HG03354 (cell line): ENCODE measurements at regions not wholly inside any gene's neighbourhood (a gene's known extent, or its start where the extent isn't known, plus 50 kb on each side); places are given as distances from the start of the nearest gene placed in this dataset.
"Not testable (repeated sequence)": the region's sequence is repeated elsewhere in the genome, so short reads cannot be mapped to it uniquely, and the experiment has no call there.

Experiments used
- ATAC-seq: cut with Tn5 transposase; IDR thresholded peaks from one replicate; pipeline ENCODE4 v1.9.1; 2021; ENCODE audit warnings: mild to moderate bottlenecking; ENCODE audit not compliant: unreplicated experiment, poor library complexity, severe bottlenecking

GRCh38 chr14:24744641-24745040, 110.7 kb upstream of the GZMB start:
- ATAC-seq, result no peak

DNA sequence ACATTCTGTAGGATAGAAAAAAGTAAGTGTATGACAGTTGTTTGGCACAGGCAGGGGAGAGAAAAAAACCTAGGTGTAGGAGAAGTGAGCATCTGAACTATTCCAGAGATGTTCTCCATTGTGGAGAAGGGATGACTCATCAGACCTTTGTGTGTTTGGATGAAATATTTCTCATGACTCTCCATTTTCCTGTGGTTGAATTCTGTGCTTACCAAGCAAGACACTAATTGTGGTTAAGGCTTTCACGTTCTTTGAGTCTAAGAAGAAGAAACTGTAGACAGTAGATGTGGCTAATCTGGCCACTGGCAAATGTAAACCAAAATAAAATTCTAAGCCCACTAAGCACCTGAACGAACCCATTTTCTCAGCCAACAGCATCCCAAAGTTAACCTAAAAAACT, 107.9 kb upstream of the GZMB start:
- ATAC-seq, result no peak

GRCh38 chr14:24735984-24736630, 102.1 kb upstream of the GZMB start:
- no peak for ATAC-seq

DNA sequence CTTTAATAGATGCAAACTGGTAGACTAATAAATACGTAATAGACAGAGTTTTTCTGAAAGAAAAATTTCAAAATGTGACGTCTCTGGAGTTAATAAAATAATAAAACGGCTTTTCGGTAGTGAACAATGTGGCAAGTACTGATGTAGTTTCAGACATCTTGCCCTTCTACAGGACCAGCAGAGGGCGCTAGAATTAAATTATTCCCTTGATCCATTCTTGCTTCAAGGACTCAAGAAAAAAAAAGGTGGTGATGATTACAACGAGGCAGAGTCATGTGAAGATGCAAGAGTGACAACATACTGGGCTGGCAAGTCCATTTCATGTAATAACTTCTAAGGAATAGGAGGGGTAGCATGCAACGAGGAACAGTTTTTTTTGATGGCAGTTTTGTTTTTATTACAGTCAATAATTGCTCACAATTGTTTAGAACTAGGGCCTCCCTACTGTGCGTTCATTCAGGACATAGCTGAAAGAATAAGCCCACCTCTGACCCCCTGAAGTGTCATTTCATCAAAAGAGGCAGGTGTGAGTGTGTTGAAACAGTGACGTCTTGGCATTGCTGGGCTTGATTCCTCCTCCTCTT, 101.0 kb upstream of the GZMB start:
- ATAC-seq, result peak; percentile 62

DNA sequence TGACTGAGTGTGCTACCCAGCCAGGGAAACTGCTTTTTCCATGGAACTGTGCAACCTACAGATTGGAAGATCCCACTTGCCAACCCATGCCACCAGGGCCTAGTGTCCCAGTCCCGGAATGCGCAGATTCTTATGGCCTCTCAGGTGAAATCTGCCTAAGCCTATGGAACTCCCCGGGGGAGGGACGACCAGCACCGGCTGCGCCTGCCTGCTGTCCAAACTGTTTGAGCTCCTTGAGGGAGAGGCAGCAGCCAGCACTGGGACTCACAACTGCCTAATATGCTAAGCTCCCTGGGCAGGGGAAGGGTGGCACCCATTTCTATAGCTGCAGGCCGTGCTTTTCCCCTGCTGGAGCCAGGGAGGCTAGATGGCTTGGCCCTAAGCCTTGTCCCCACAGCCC, 92.5 kb upstream of the GZMB start:
- ATAC-seq, result no peak

DNA sequence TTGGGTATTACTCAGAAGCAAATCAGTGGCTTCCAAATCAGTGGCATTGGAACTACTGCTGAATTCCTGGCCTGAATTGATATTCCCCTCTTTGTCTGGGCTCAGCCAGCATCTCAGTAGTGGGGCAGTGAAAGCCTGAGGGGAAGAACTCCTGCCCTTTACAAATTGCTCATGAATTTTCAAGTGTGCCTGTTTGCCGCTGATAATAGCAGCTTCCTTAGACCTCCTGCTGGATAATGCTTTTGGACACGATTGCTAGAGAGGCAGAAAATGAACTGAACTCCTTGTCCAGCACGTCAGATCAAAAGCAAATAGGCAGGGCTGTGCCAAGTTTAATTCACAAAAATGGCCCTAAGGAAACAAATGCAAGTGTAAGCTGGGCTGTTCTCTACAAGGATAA, 91.3 kb upstream of the GZMB start:
- no peak for ATAC-seq

DNA sequence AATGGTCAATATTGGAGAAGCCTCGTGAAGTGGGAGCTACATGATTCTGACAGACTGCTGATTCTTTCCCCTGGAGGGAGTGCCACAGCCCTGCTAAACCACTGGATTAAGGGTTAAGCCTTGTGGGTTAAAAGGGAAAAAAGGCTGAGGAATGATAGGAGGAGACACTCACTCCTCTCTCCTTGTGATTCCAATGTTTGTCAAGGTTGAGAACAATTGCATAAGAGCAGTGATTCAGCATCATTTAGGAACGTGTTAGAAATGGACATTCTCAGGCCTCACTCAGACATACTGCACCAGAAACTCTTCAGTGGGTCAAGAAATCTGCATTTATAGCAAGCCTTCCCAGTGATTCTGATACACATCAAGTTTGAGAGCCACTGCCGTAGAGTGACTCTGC, 87.8 kb upstream of the GZMB start:
- ATAC-seq, result no peak

- no peak for ATAC-seq
These were observed 81.2 kb upstream of the GZMB start for GRCh38 chr14:24715239-24715638.

- ATAC-seq, result peak; percentile 64
These were observed 79.4 kb upstream of the GZMB start for GRCh38 chr14:24713404-24713803.

DNA sequence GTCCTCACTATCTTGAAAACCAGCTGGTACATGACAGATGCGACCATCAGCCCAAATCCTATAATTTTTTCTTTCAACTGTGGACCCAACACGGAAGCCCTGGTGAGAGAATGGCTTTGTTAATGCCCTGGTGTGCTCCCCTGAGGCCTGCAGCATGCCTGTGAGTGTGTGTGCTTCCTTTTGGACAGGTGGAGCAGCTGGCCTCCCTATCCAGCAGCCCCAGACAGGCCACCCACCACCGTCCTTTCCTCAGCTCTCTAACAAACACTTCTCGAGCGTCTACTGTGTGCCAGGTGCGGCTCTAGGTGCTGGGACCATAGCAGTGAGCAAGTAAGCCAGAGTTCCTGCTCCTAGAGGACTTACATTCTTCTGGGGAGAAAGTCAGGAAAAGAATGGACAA, 78.9 kb upstream of the GZMB start:
- peak; percentile 32 for ATAC-seq

DNA sequence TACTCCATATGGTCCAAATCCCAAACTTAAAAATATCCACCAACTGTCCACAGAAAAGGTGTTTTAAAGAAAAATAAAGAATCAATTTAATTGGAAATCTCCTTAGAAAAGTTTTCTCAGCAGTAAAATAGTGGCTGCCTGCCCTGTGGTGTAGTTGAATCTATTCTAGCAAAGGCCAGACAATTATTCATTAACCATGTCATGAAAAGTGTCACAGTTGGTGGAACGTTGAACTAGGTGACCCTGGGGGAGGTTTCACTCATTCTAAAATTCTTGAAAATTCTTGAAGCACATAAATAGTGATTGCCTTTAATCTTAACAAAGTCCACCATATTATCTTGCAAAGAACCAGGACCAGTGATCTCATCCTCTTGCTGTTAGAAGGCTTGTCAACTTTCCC, 78.4 kb upstream of the GZMB start:
- peak; percentile 54 for ATAC-seq

GRCh38 chr14:24710403-24711112, 76.6 kb upstream of the GZMB start:
- peak; percentile 53 for ATAC-seq

DNA sequence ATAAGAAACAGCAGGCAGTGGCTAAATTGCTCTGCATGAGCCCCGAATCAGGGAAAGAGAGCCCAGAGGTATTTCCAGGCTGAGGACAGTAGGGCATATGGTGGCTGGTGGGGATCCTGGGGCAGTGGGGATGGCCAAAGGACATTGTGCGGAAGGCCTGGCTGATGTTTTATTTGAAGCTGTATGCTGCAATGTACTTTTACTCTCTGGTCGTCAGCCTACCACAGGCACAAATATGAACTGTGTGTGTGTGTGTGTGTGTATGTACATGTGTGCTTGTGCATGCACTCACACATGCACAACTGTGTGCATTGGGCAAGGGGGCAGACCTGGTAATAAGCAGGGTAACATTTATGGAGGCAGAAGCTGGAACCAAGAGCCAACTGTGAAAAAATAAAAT, 74.7 kb upstream of the GZMB start:
- no peak for ATAC-seq

GRCh38 chr14:24706351-24706750, 72.4 kb upstream of the GZMB start:
- ATAC-seq, result no peak

- ATAC-seq, result peak; percentile 85
These were observed 71.8 kb upstream of the GZMB start for GRCh38 chr14:24705840-24706239.

DNA sequence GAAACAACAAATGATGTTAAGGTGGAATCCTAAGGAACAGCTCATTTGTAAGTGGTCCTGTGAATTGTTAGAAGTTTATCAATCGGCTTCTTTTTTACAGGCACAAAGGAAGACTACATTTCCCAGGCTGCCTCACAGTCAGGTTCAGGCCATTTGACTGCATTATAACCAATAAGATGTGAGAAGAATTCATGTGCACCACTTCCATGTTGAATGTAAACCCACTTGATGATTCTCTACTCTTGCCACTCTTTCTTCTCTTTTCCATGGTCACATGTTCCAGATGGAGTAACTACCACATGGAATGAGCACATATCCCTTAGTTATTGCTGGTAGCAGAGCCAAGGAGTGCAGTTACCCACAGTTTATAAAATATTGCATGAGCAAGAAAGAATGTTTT, 67.1 kb upstream of the GZMB start:
- no peak for ATAC-seq

- no peak for ATAC-seq
These were observed 66.5 kb upstream of the GZMB start for GRCh38 chr14:24700511-24700910.

DNA sequence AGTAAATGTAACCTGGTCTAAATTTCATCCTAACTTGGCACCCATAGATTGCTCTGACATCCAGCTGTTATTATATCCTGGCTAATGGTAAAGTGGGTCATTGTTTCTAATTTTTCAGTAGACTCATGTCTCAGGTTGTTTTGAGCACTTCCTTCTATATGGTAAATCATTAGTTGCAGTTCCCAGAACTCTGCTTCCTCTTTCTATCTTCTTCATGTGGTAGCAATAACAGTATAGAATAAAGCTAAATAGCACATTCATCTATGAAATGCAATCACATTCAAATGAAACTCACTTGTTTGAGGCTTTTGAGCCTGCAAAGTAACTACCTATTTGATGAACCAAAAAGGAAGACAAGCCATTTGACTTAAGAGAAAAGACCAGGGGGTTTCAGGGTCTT, 65.1 kb upstream of the GZMB start:
- peak; percentile 69 for ATAC-seq

GRCh38 chr14:24696280-24696920, 62.4 kb upstream of the GZMB start:
- not testable (repeated sequence) for ATAC-seq

GRCh38 chr14:24695265-24696241, 61.6 kb upstream of the GZMB start:
- peak; percentile 67 for ATAC-seq
